HFFc6 (cell line): ENCODE measurements at regions not wholly inside any gene's neighbourhood (a gene's known extent, or its start where the extent isn't known, plus 50 kb on each side); places are given as distances from the start of the nearest gene placed in this dataset.

ENCODE experiments used
- DNase-seq: peaks from one replicate; pipeline ENCODE4 v3.0.0-alpha.2; 2018
- H3K27ac Mint-ChIP-seq: 2 replicates; pipeline ENCODE4 v1.8.0; 2020; ENCODE audit warnings: mild to moderate bottlenecking, mixed read lengths
- H3K27me3 Mint-ChIP-seq: 2 replicates; pipeline ENCODE4 v1.8.0; 2021; ENCODE audit warnings: mild to moderate bottlenecking, moderate library complexity, mixed read lengths; ENCODE audit not compliant: insufficient read depth
- H3K36me3 Mint-ChIP-seq: 2 replicates; pipeline ENCODE4 v1.8.0; 2021; ENCODE audit warnings: low read depth, mixed read lengths
- H3K4me1 Mint-ChIP-seq: 2 replicates; pipeline ENCODE4 v1.8.0; 2020; ENCODE audit warnings: low read depth, mixed read lengths
- H3K4me3 Mint-ChIP-seq: 2 replicates; pipeline ENCODE4 v1.8.0; 2020; ENCODE audit warnings: mild to moderate bottlenecking, moderate library complexity, mixed read lengths
- H3K9me3 Mint-ChIP-seq: 2 replicates; pipeline ENCODE4 v1.8.0; 2020; ENCODE audit warnings: mild to moderate bottlenecking, mixed read lengths
- TF ChIP-seq, protein P1 (sequence below): fragments of 200-600 bp; sonication (generic); IDR thresholded peaks from 2 replicates; pipeline ENCODE4 v1.5.0; 2021; ENCODE audit warnings: antibody characterized with exemption, mild to moderate bottlenecking

GRCh38 chr10:80729896-80730295 lies 192.2 kb downstream of the SH2D4B start:
- Mint-ChIP-seq H3K36me3 (no peaks in the 10 kb centered on the region), H3K27me3 (no peaks in the 10 kb centered on the region; the same call in 1 of the 2 replicates), H3K4me1 (no peaks in the 10 kb centered on the region), H3K4me3 (no peak overlapping the region), H3K27ac (no peak overlapping the region), H3K9me3 (peaks cover 21% of the 10 kb centered on the region)
- DNase-seq, result no peak
- TF ChIP-seq, protein P1, sequence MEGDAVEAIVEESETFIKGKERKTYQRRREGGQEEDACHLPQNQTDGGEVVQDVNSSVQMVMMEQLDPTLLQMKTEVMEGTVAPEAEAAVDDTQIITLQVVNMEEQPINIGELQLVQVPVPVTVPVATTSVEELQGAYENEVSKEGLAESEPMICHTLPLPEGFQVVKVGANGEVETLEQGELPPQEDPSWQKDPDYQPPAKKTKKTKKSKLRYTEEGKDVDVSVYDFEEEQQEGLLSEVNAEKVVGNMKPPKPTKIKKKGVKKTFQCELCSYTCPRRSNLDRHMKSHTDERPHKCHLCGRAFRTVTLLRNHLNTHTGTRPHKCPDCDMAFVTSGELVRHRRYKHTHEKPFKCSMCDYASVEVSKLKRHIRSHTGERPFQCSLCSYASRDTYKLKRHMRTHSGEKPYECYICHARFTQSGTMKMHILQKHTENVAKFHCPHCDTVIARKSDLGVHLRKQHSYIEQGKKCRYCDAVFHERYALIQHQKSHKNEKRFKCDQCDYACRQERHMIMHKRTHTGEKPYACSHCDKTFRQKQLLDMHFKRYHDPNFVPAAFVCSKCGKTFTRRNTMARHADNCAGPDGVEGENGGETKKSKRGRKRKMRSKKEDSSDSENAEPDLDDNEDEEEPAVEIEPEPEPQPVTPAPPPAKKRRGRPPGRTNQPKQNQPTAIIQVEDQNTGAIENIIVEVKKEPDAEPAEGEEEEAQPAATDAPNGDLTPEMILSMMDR, result no peak

- Mint-ChIP-seq H3K27me3 (no peaks in the 10 kb centered on the region; the same call in 1 of the 2 replicates), H3K36me3 (no peaks in the 10 kb centered on the region), H3K4me1 (no peaks in the 10 kb centered on the region), H3K9me3 (peaks cover 21% of the 10 kb centered on the region), H3K4me3 (no peak overlapping the region), H3K27ac (no peak overlapping the region)
- DNase-seq, result no peak
- TF ChIP-seq, protein P1, result no peak
Measured at GRCh38 chr10:80730522-80730921, 192.8 kb downstream of the SH2D4B start.

- Mint-ChIP-seq H3K4me1 (no peaks in the 10 kb centered on the region), H3K27me3 (no peaks in the 10 kb centered on the region; the same call in 1 of the 2 replicates)
Measured at GRCh38 chr10:80734589-80734988, 196.9 kb downstream of the SH2D4B start.

GRCh38 chr10:80737209-80737608 lies 199.5 kb downstream of the SH2D4B start:
- Mint-ChIP-seq H3K27me3 (no peaks in the 10 kb centered on the region; the same call in 1 of the 2 replicates), H3K4me3 (no peak overlapping the region), H3K36me3 (no peaks in the 10 kb centered on the region), H3K27ac (no peak overlapping the region), H3K4me1 (no peaks in the 10 kb centered on the region), H3K9me3 (peaks cover 25% of the 10 kb centered on the region)
- DNase-seq, result no peak
- TF ChIP-seq, protein P1, result no peak

More at GRCh38 chr10:80734589-80734988, 196.9 kb downstream of the SH2D4B start:
- H3K9me3 Mint-ChIP-seq, result peaks cover 22% of the 10 kb centered on the region
- H3K4me3 Mint-ChIP-seq, result no peak overlapping the region
- H3K36me3 Mint-ChIP-seq, result no peaks in the 10 kb centered on the region
- DNase-seq, result no peak
- TF ChIP-seq, protein P1, result no peak
- H3K27ac Mint-ChIP-seq, result no peak overlapping the region

GRCh38 chr10:80739328-80739727 lies 201.6 kb downstream of the SH2D4B start:
- H3K4me3 Mint-ChIP-seq, result no peak overlapping the region
- no peaks in the 10 kb centered on the region; the same call in 1 of the 2 replicates for H3K27me3 Mint-ChIP-seq
- no peak overlapping the region for H3K27ac Mint-ChIP-seq
- DNase-seq, result no peak
- peaks cover 20% of the 10 kb centered on the region for H3K9me3 Mint-ChIP-seq
- TF ChIP-seq, protein P1, result no peak
- no peaks in the 10 kb centered on the region for H3K4me1 Mint-ChIP-seq
- H3K36me3 Mint-ChIP-seq, result no peaks in the 10 kb centered on the region
